H1 (cell line): ENCODE measurements at regions not wholly inside any gene's neighbourhood (a gene's known extent, or its start where the extent isn't known, plus 50 kb on each side); places are given as distances from the start of the nearest gene placed in this dataset.
A peak's percentile ranks its signal among the peaks of the same experiment; 100 is the strongest.

ENCODE experiments used
- CTCF ChIA-PET: fragments of 300-600 bp; sonication (Branson Sonifier 250); formaldehyde crosslinking; loops from one replicate; lab custom pipeline; 2021; ENCODE audit not compliant: partially characterized antibody; lab: Charles Lee
- POLR2A ChIA-PET: fragments of 300-600 bp; sonication (Branson Sonifier 250); formaldehyde crosslinking; loops from one replicate; lab custom pipeline; 2021; ENCODE audit warnings: inconsistent platforms; ENCODE audit not compliant: partially characterized antibody; lab: Charles Lee
- DNase-seq, 2 experiments: peaks; one replicate each; pipeline versions ENCODE4 v3.0.0 to v3.0.0-alpha.2; 2010 to 2022; ENCODE audit warnings: low spot score in 2 of 2, low read depth in 1 of 2, mixed read lengths in 1 of 2
- FAIRE-seq: peaks from 2 replicates; lab custom pipeline; 2011; peaks lifted over from hg19 to GRCh38; lab: Jason Lieb, UNC
- H2AFZ ChIP-seq: 2 replicates; pipeline ENCODE4 v1.8.1; 2012; ENCODE audit warnings: low read length, inconsistent platforms
- H2AK5ac ChIP-seq: 2 replicates; pipeline ENCODE4 v1.6.1; 2013; ENCODE audit warnings: low read depth, low read length
- H2BK120ac ChIP-seq: replicated peaks from 2 replicates; pipeline ENCODE3; 2013; ENCODE audit warnings: low read depth, low read length, inconsistent platforms
- H2BK12ac ChIP-seq: 2 replicates; pipeline ENCODE4 v1.6.1; 2013; ENCODE audit warnings: low read depth, low read length
- H2BK15ac ChIP-seq: 2 replicates; pipeline ENCODE4 v1.6.1; 2013; ENCODE audit warnings: low read length
- H2BK20ac ChIP-seq: 2 replicates; pipeline ENCODE4 v1.6.1; 2013; ENCODE audit warnings: low read length
- H2BK5ac ChIP-seq: 2 replicates; pipeline ENCODE4 v1.6.1; 2013; ENCODE audit warnings: low read depth, low read length
- H3K14ac ChIP-seq: 2 replicates; pipeline ENCODE4 v1.6.1; 2013; ENCODE audit warnings: inconsistent platforms; ENCODE audit not compliant: insufficient read length
- H3K18ac ChIP-seq: 2 replicates; pipeline ENCODE4 v1.6.1; 2013; ENCODE audit warnings: low read length; ENCODE audit errors: extremely low read depth
- H3K23ac ChIP-seq: 2 replicates; pipeline ENCODE4 v1.6.1; 2013; ENCODE audit warnings: inconsistent platforms; ENCODE audit not compliant: insufficient read length
- H3K23me2 ChIP-seq: 2 replicates; pipeline ENCODE4 v1.6.1; 2013; ENCODE audit warnings: low read depth, low read length
- H3K27ac ChIP-seq: 2 replicates; pipeline ENCODE4 v1.6.1; 2011; ENCODE audit warnings: low read depth, low read length, inconsistent platforms
- H3K27me3 ChIP-seq, 4 experiments: replicated peaks in 1 of 4; 1 replicate in 1 of 4; 2 replicates in 3 of 4; pipeline versions ENCODE4 v1.6.1 to v1.8.1; 2011 to 2013; ENCODE audit warnings: low read length in 3 of 4, mild to moderate bottlenecking in 3 of 4, inconsistent platforms in 2 of 4, mixed read lengths in 2 of 4, moderate library complexity in 1 of 4; ENCODE audit not compliant: control insufficient read depth in 3 of 4, insufficient read depth in 3 of 4; ENCODE audit errors: extremely low read depth in 1 of 4
- H3K36me3 ChIP-seq, 4 experiments: 2 replicates each; pipeline versions ENCODE4 v1.6.1 to v1.8.1; 2011 to 2013; ENCODE audit warnings: mild to moderate bottlenecking in 4 of 4, low read length in 3 of 4, moderate library complexity in 2 of 4, control low read depth in 1 of 4, inconsistent platforms in 1 of 4; ENCODE audit not compliant: insufficient read depth in 4 of 4, control insufficient read depth in 2 of 4
- H3K4ac ChIP-seq: replicated peaks from 2 replicates; pipeline ENCODE3; 2013; ENCODE audit warnings: low read length, low read depth, mixed read lengths, inconsistent platforms; ENCODE audit not compliant: insufficient read length
- H3K4me1 ChIP-seq, 4 experiments: replicated peaks in 1 of 4; 1 replicate in 1 of 4; 2 replicates in 3 of 4; pipeline versions ENCODE4 v1.6.1 to v1.8.1; 2011 to 2013; ENCODE audit warnings: low read length in 3 of 4, inconsistent platforms in 2 of 4, mixed read lengths in 1 of 4; ENCODE audit not compliant: insufficient read depth in 4 of 4, control insufficient read depth in 3 of 4
- H3K4me2 ChIP-seq, 2 experiments: 2 replicates each; pipeline versions ENCODE4 v1.6.1 to v1.8.1; 2011 to 2013; ENCODE audit warnings: low read depth in 2 of 2, low read length in 2 of 2, control low read depth in 1 of 2, inconsistent platforms in 1 of 2, mild to moderate bottlenecking in 1 of 2; ENCODE audit not compliant: insufficient read depth in 1 of 2
- H3K4me3 ChIP-seq, 4 experiments: fragments of 200-600, 300-600 bp in 1 of 4; sonication (generic), shearing (Covaris generic), sonication (Bioruptor Twin) in 1 of 4; 2 replicates each; pipeline versions ENCODE4 v1.5.1 to v1.8.1; 2011 to 2016; ENCODE audit warnings: low read length in 4 of 4, low read depth in 3 of 4, control low read depth in 2 of 4, inconsistent platforms in 2 of 4, mild to moderate bottlenecking in 2 of 4, mixed read lengths in 1 of 4, moderate library complexity in 1 of 4; ENCODE audit not compliant: insufficient read depth in 2 of 4; ENCODE audit errors: extremely low read depth in 1 of 4
- H3K56ac ChIP-seq: replicated peaks from 2 replicates; pipeline ENCODE3; 2013; ENCODE audit warnings: low read depth, mild to moderate bottlenecking, mixed read lengths, low read length, inconsistent platforms; ENCODE audit not compliant: insufficient read length
- H3K79me1 ChIP-seq: 2 replicates; pipeline ENCODE4 v1.6.1; 2013; ENCODE audit warnings: low read depth, low read length, control low read depth
- H3K79me2 ChIP-seq, 2 experiments: 2 replicates each; pipeline versions ENCODE4 v1.6.1 to v1.8.1; 2012 to 2013; ENCODE audit warnings: low read length in 2 of 2, mild to moderate bottlenecking in 2 of 2, inconsistent platforms in 1 of 2; ENCODE audit not compliant: insufficient read depth in 2 of 2, control insufficient read depth in 1 of 2
- H3K9ac ChIP-seq, 4 experiments: replicated peaks in 1 of 4; 1 replicate in 1 of 4; 2 replicates in 3 of 4; pipeline versions ENCODE4 v1.6.1 to v1.8.1; 2011 to 2013; ENCODE audit warnings: low read depth in 3 of 4, low read length in 3 of 4, control low read depth in 2 of 4, mild to moderate bottlenecking in 2 of 4, moderate library complexity in 2 of 4, inconsistent platforms in 1 of 4; ENCODE audit errors: extremely low read depth in 1 of 4
- H3K9me3 ChIP-seq, 2 experiments: 2 replicates each; pipeline versions ENCODE4 v1.6.1 to v1.8.1; 2012 to 2013; ENCODE audit warnings: mild to moderate bottlenecking in 2 of 2, moderate library complexity in 2 of 2, control low read depth in 1 of 2, inconsistent platforms in 1 of 2, low read depth in 1 of 2, low read length in 1 of 2, mixed read lengths in 1 of 2; ENCODE audit not compliant: insufficient read depth in 2 of 2
- H4K20me1 ChIP-seq, 2 experiments: replicated peaks in 1 of 2; 2 replicates each; pipeline versions ENCODE3 to v1.8.1; 2011 to 2013; ENCODE audit warnings: inconsistent platforms in 2 of 2, low read length in 2 of 2, mild to moderate bottlenecking in 1 of 2; ENCODE audit not compliant: insufficient read depth in 2 of 2, control insufficient read depth in 1 of 2
- H4K5ac ChIP-seq: 2 replicates; pipeline ENCODE4 v1.6.1; 2013; ENCODE audit warnings: low read length, low read depth, mixed read lengths, inconsistent platforms; ENCODE audit not compliant: insufficient read length
- H4K8ac ChIP-seq: 2 replicates; pipeline ENCODE4 v1.8.0; 2013; ENCODE audit warnings: mild to moderate bottlenecking, moderate library complexity, low read length, inconsistent platforms; ENCODE audit not compliant: insufficient read depth; ENCODE audit errors: extremely low read depth
- H4K91ac ChIP-seq: replicated peaks from 2 replicates; pipeline ENCODE3; 2013; ENCODE audit warnings: low read length, mixed read lengths, inconsistent platforms; ENCODE audit not compliant: insufficient read length
- CBX8 ChIP-seq: fragments of 300-800, 300-1000 bp; sonication (generic); IDR thresholded peaks from 2 replicates; pipeline ENCODE4 v1.7.1; 2016; ENCODE audit warnings: low read depth, low read length, borderline replicate concordance
- EGR1 ChIP-seq: IDR thresholded peaks from 2 replicates; pipeline ENCODE4 v1.6.1; 2011; ENCODE audit warnings: low read depth, low read length, borderline replicate concordance
- HDAC6 ChIP-seq: IDR thresholded peaks from one replicate; pipeline ENCODE4 v1.7.1; 2012; ENCODE audit warnings: low read depth, mild to moderate bottlenecking, inconsistent platforms, low read length, moderate library complexity
- MAFK ChIP-seq: IDR thresholded peaks from 2 replicates; pipeline ENCODE4 v1.6.1; 2012; ENCODE audit warnings: low read depth, mild to moderate bottlenecking, improper control_type of control experiment, low read length
- MAX ChIP-seq: IDR thresholded peaks from 2 replicates; pipeline ENCODE4 v1.6.1; 2012; ENCODE audit warnings: inconsistent platforms
- NANOG ChIP-seq: IDR thresholded peaks from 2 replicates; pipeline ENCODE4 v1.6.1; 2011; ENCODE audit warnings: low read length, low read depth, mild to moderate bottlenecking, inconsistent platforms; ENCODE audit not compliant: insufficient read depth, poor library complexity, severe bottlenecking
- RAD21 ChIP-seq, 2 experiments: IDR thresholded peaks in 1 of 2; conservative IDR thresholded peaks in 1 of 2; 2 replicates each; pipeline ENCODE4 v1.6.1; 2011; ENCODE audit warnings: low read depth in 2 of 2, low read length in 2 of 2, improper control_type of control experiment in 1 of 2, inconsistent platforms in 1 of 2, mild to moderate bottlenecking in 1 of 2, moderate library complexity in 1 of 2
- RBBP5 ChIP-seq: IDR thresholded peaks from 2 replicates; pipeline ENCODE4 v1.7.1; 2012; ENCODE audit warnings: low read depth, mild to moderate bottlenecking, inconsistent platforms, low read length, moderate library complexity, borderline replicate concordance
- RNF2 ChIP-seq: fragments of 200-900, 300-1000 bp; sonication (generic); IDR thresholded peaks from 2 replicates; pipeline ENCODE4 v1.7.1; 2016; ENCODE audit warnings: borderline replicate concordance, low read depth, mild to moderate bottlenecking, antibody characterized with exemption, low read length; ENCODE audit not compliant: poor library complexity, severe bottlenecking; ENCODE audit errors: missing control alignments
- SP2 ChIP-seq: IDR thresholded peaks from 2 replicates; pipeline ENCODE4 v1.6.1; 2012; ENCODE audit warnings: mild to moderate bottlenecking, low read length, inconsistent platforms
- SUZ12 ChIP-seq: fragments of 200-600 bp; sonication (generic); IDR thresholded peaks from 2 replicates; pipeline ENCODE4 v1.6.1; 2012; ENCODE audit warnings: mild to moderate bottlenecking, inconsistent platforms, low read length, moderate library complexity, mixed read lengths
- ZNF274 ChIP-seq: IDR thresholded peaks from 2 replicates; pipeline ENCODE4 v1.7.0; 2012; ENCODE audit warnings: low read length, borderline replicate concordance; ENCODE audit errors: extremely low read depth
- WGBS, 2 experiments: shearing (Covaris generic) in 1 of 2; methylation state at CpG; one replicate each; pipeline versions ENCODE4 v1.1.6 to v1.1.7; 2013 to 2015; ENCODE audit warnings: low lambda C conversion rate in 2 of 2, mixed read lengths in 2 of 2, inconsistent platforms in 1 of 2, low coverage in 1 of 2, missing lambda C conversion rate in 1 of 2; ENCODE audit not compliant: insufficient replicate concordance in 2 of 2, insufficient coverage in 1 of 2, insufficient read length in 1 of 2; ENCODE audit errors: extremely low coverage in 1 of 2, missing lambda C conversion rate in 1 of 2; 5-methylcytosine and 5-hydroxymethylcytosine counted together

GRCh38 chr13:32830336-32831031 lies 185.7 kb upstream of the KL start:
- Histone ChIP-seq H3K23me2 (no peaks in the 10 kb centered on the region), H3K4me3 (no peak overlapping the region), H3K18ac (no peak overlapping the region), H2BK5ac (no peak overlapping the region), H4K91ac (no peak overlapping the region), H3K79me1 (no peaks in the 10 kb centered on the region), H2BK12ac (no peak overlapping the region), H3K27ac (no peak overlapping the region), H2AK5ac (no peak overlapping the region), H3K36me3 (no peaks in the 10 kb centered on the region), H3K9ac (no peak overlapping the region), H2BK20ac (no peak overlapping the region), H3K79me2 (no peaks in the 10 kb centered on the region), H3K4me1 (peaks cover 0 to 8% (median 5%) of the 10 kb centered on the region in 4 experiments; a peak in 4 of 7 replicates), H2BK120ac (no peak overlapping the region), H3K14ac (no peak overlapping the region), H2BK15ac (no peak overlapping the region), H3K23ac (no peak overlapping the region), H4K20me1 (no peaks in the 10 kb centered on the region), H4K5ac (no peak overlapping the region), H3K4ac (no peak overlapping the region), H3K9me3 (0 out of 4 replicates have a peak, but pooled peaks cover 0 to 2% of the 10 kb centered on the region in 2 experiments), H2AFZ (0 out of 2 replicates have a peak overlapping the region, but pooled peaks have one; percentile 56), H3K4me2 (no peak overlapping the region), H3K27me3 (peaks cover 0 to 2% (median 0%) of the 10 kb centered on the region in 4 experiments; a peak in 1 of 7 replicates), H3K56ac (no peak overlapping the region), H4K8ac (no peak overlapping the region)
- DNase-seq (no peak), FAIRE-seq (no peak)
- POLR2A ChIA-PET = no interaction called here
- WGBS, 2 experiments = 91% methylated on average over 10 of the region's 10 CpGs; no CpG with 5 or more reads in 1 of the 2 experiments
- CTCF ChIA-PET = interaction anchor here (0.6 kb wide), 1 partner anchor 36 kb away, joined by 3 read pairs; no protein-coding TSS in a partner anchor
- TF ChIP-seq RAD21 (IDR thresholded peaks at IDR 0.05 in 1 of 2, conservative IDR thresholded peaks at IDR 0.05 in 1 of 2; ENCODE audit: low read depth in 2 of 2, low read length in 2 of 2) = no peak
- no peak for TF ChIP-seq ZNF274
- no peak for TF ChIP-seq MAX
- no peak for TF ChIP-seq NANOG
- TF ChIP-seq HDAC6 = no peak
- TF ChIP-seq RNF2 = no peak
- TF ChIP-seq SP2 = no peak
- no peak for TF ChIP-seq RBBP5
- no peak for TF ChIP-seq EGR1
- TF ChIP-seq SUZ12 = no peak
- no peak for TF ChIP-seq MAFK
- no peak for TF ChIP-seq CBX8
